Testis (tissue), 2 donors: ENCODE measurements at regions not wholly inside any gene's neighbourhood (a gene's known extent, or its start where the extent isn't known, plus 50 kb on each side); places are given as distances from the start of the nearest gene placed in this dataset.

Experiments used
- POLR2A ChIP-seq: fragments of 450-650 bp; IDR thresholded peaks from one replicate; pipeline ENCODE4 v1.6.1; 2017; ENCODE audit warnings: antibody characterized with exemption, mild to moderate bottlenecking, moderate library complexity
- TF ChIP-seq, protein P1 (sequence below), 3 experiments: fragments of 450-650 bp in 2 of 3; fragments of 200-600 bp in 1 of 3; sonication (generic) in 1 of 3; IDR thresholded peaks; one replicate each; pipeline ENCODE4 v1.5.1; 2016 to 2019; ENCODE audit warnings: antibody characterized with exemption in 3 of 3, mild to moderate bottlenecking in 2 of 3, moderate library complexity in 1 of 3

DNA sequence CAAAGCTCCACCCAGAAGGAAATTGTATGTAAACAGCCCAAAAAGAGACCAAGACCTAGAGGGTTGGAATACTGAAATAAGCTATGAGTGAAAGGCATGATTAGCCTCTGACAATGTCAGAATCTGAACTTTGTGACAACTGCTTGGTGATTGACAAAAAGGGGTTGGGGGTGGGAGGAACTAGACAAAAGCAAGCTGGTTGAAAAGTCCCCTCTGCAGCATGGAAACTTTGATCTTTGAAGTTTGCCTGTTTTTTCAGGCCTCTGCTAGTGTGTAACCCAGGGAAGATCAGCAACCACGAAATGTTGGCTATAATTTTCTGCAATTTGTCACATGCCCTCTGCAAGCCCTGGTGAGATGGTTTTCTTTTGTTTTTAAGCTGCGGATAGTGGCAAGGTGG is 104.8 kb upstream of the SLC25A13 start:
- no peak for TF ChIP-seq POLR2A
- TF ChIP-seq, protein P1, sequence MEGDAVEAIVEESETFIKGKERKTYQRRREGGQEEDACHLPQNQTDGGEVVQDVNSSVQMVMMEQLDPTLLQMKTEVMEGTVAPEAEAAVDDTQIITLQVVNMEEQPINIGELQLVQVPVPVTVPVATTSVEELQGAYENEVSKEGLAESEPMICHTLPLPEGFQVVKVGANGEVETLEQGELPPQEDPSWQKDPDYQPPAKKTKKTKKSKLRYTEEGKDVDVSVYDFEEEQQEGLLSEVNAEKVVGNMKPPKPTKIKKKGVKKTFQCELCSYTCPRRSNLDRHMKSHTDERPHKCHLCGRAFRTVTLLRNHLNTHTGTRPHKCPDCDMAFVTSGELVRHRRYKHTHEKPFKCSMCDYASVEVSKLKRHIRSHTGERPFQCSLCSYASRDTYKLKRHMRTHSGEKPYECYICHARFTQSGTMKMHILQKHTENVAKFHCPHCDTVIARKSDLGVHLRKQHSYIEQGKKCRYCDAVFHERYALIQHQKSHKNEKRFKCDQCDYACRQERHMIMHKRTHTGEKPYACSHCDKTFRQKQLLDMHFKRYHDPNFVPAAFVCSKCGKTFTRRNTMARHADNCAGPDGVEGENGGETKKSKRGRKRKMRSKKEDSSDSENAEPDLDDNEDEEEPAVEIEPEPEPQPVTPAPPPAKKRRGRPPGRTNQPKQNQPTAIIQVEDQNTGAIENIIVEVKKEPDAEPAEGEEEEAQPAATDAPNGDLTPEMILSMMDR (IDR thresholded peaks at IDR 0.05) = no peak
